Ascending aorta (tissue), 2 donors: ENCODE measurements at regions not wholly inside any gene's neighbourhood (a gene's known extent, or its start where the extent isn't known, plus 50 kb on each side); places are given as distances from the start of the nearest gene placed in this dataset.

ENCODE experiments used
- DNase-seq, 2 donors: peaks; one replicate each; pipeline ENCODE4 v3.0.0-alpha.2; 2019; ENCODE audit warnings: low spot score in 2 of 2
- H3K27ac ChIP-seq, 2 donors: fragments of 200-600 bp; sonication (generic); one replicate each; pipeline ENCODE4 v1.5.1; 2016 to 2017; ENCODE audit warnings: mild to moderate bottlenecking in 1 of 2
- H3K27me3 ChIP-seq: fragments of 200-600 bp; sonication (generic); one replicate; pipeline ENCODE4 v1.5.1; 2017
- H3K36me3 ChIP-seq, 2 donors: fragments of 200-600 bp; sonication (generic); one replicate each; pipeline ENCODE4 v1.5.1; 2016
- H3K4me1 ChIP-seq, 2 donors: fragments of 200-600 bp; sonication (generic); one replicate each; pipeline ENCODE4 v1.5.1; 2016 to 2017; ENCODE audit warnings: mild to moderate bottlenecking in 1 of 2
- H3K4me3 ChIP-seq, 2 donors: fragments of 200-600 bp; sonication (generic); one replicate each; pipeline ENCODE4 v1.5.1; 2016 to 2017; ENCODE audit warnings: mild to moderate bottlenecking in 1 of 2
- H3K9me3 ChIP-seq, 2 donors: fragments of 200-600 bp; sonication (generic); one replicate each; pipeline ENCODE4 v1.5.1; 2016
- CTCF ChIP-seq, 3 experiments: fragments of 200-600 bp in 2 of 3; fragments of 450-650 bp in 1 of 3; sonication (generic) in 2 of 3; IDR thresholded peaks; one replicate each; pipeline ENCODE4 v1.5.1; 2016 to 2019; ENCODE audit warnings: antibody characterized with exemption in 3 of 3, mild to moderate bottlenecking in 1 of 3, moderate library complexity in 1 of 3
- intact Hi-C: fragments of 100-400 bp; cut with DNase I; formaldehyde crosslinking; loops from one replicate; pipeline ENCODE4 v1.15.1; 2023

- Histone ChIP-seq H3K36me3 (no peaks in the 10 kb centered on the region), H3K4me1 (no peaks in the 10 kb centered on the region), H3K9me3 (no peaks in the 10 kb centered on the region), H3K27me3 (no peaks in the 10 kb centered on the region), H3K4me3 (no peak overlapping the region), H3K27ac (no peak overlapping the region)
- TF ChIP-seq CTCF (IDR thresholded peaks at IDR 0.05), result no peak
- DNase-seq, result no peak
- intact Hi-C loops, result no loop called here
Observed at GRCh38 chr11:81756864-81757595, 976.6 kb downstream of the FAM181B start.

GRCh38 chr11:81749245-81749644 is 984.4 kb downstream of the FAM181B start:
- no peak for TF ChIP-seq CTCF (IDR thresholded peaks at IDR 0.05)
- intact Hi-C loops, result no loop called here

GRCh38 chr11:81744336-81745116 is 989.1 kb downstream of the FAM181B start:
- Histone ChIP-seq H3K4me3 (no peak overlapping the region), H3K36me3 (no peaks in the 10 kb centered on the region), H3K27me3 (no peaks in the 10 kb centered on the region), H3K4me1 (no peaks in the 10 kb centered on the region), H3K27ac (no peak overlapping the region), H3K9me3 (no peaks in the 10 kb centered on the region)
- no peak for TF ChIP-seq CTCF (IDR thresholded peaks at IDR 0.05)
- intact Hi-C loops, result no loop called here
- DNase-seq, result no peak

More at GRCh38 chr11:81749245-81749644, 984.4 kb downstream of the FAM181B start:
- no peaks in the 10 kb centered on the region for H3K27me3 ChIP-seq
- no peak for DNase-seq
- H3K36me3 ChIP-seq, result no peaks in the 10 kb centered on the region
- H3K4me1 ChIP-seq, result no peaks in the 10 kb centered on the region
- no peaks in the 10 kb centered on the region for H3K9me3 ChIP-seq
- no peak overlapping the region for H3K4me3 ChIP-seq
- no peak overlapping the region for H3K27ac ChIP-seq

DNA sequence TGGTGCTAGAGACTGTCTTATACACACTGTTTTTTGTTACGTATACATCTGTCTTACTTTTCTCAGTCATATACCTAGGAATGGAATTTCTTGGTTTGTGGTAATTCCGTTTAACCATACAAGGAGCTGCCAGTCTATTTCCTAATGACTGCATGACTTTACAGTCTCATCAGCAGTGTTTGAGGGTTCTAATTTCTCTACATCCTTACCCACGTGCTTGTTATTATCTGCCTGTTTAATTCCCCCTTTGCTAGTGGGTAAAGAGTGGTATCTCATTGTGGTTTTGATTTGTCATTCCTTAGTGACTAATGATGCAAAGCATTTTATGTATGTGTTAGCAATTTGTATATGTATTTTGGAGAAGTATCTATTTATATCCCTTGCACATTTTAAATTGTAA is 1008.0 kb downstream of the FAM181B start:
- Histone ChIP-seq H3K4me3 (no peak overlapping the region), H3K27ac (no peak overlapping the region), H3K27me3 (no peaks in the 10 kb centered on the region), H3K9me3 (peaks cover 0 to 6% of the 10 kb centered on the region in 2 donors), H3K36me3 (no peaks in the 10 kb centered on the region), H3K4me1 (no peaks in the 10 kb centered on the region)
- TF ChIP-seq CTCF (IDR thresholded peaks at IDR 0.05), result no peak
- intact Hi-C loops, result no loop called here
- no peak for DNase-seq

- Histone ChIP-seq H3K4me1 (no peaks in the 10 kb centered on the region), H3K36me3 (no peaks in the 10 kb centered on the region), H3K27ac (no peak overlapping the region), H3K27me3 (no peaks in the 10 kb centered on the region), H3K4me3 (no peak overlapping the region), H3K9me3 (no peaks in the 10 kb centered on the region)
- TF ChIP-seq CTCF (IDR thresholded peaks at IDR 0.05), result no peak
- intact Hi-C loops, result loop anchor here (10.0 kb wide), 1 partner anchor 873 kb away; no protein-coding TSS in a partner anchor
- DNase-seq, result no peak
Observed at GRCh38 chr11:81717695-81718094, 1016.0 kb downstream of the FAM181B start.
